IMR-90 (cell line): ENCODE measurements at regions not wholly inside any gene's neighbourhood (a gene's known extent, or its start where the extent isn't known, plus 50 kb on each side); places are given as distances from the start of the nearest gene placed in this dataset.

Experiments
- ATAC-seq: fragments of 200-7000 bp; cut with Tn5 transposase; 2 replicates; pipeline ENCODE4 v1.9.1; 2020; ENCODE audit warnings: low read depth, mild to moderate bottlenecking, moderate library complexity
- BruUV-seq: library from RNA; stranded (reverse); fragments of 400-500 nt; replicated peaks from 2 replicates; lab custom pipeline; 2021; lab: Mats Ljungman, UMichigan
- CTCF ChIA-PET: fragments of 300-600 bp; formaldehyde crosslinking; extraction: SDS; loops from one replicate; lab custom pipeline; 2021; ENCODE audit warnings: antibody characterized with exemption; lab: Yijun Ruan, JAX
- POLR2A ChIA-PET: fragments of 300-600 bp; sonication (Branson Sonifier 250); formaldehyde crosslinking; loops from one replicate; lab custom pipeline; 2022; ENCODE audit warnings: antibody characterized with exemption; ENCODE audit not compliant: unreplicated experiment; lab: Charles Lee
- DNase-seq: peaks from one replicate; pipeline ENCODE4 v3.0.0; 2013
- H2AFZ ChIP-seq: replicated peaks from 2 replicates; pipeline ENCODE3; 2013; ENCODE audit warnings: low read length, mild to moderate bottlenecking; ENCODE audit not compliant: poor library complexity
- H2AK5ac ChIP-seq: 2 replicates; pipeline ENCODE4 v1.6.1; 2013; ENCODE audit warnings: low read depth, low read length, inconsistent platforms
- H2AK9ac ChIP-seq: replicated peaks from 2 replicates; pipeline ENCODE3; 2013; ENCODE audit warnings: mild to moderate bottlenecking, low read depth, low read length, moderate library complexity; ENCODE audit not compliant: poor library complexity
- H2BK120ac ChIP-seq: 2 replicates; pipeline ENCODE4 v1.6.1; 2013; ENCODE audit warnings: low read depth, low read length, inconsistent platforms
- H2BK15ac ChIP-seq: 3 replicates; pipeline ENCODE4 v1.6.1; 2013; ENCODE audit warnings: low read depth, low read length, inconsistent platforms
- H2BK20ac ChIP-seq: 2 replicates; pipeline ENCODE4 v1.6.1; 2013; ENCODE audit warnings: low read depth, mild to moderate bottlenecking, inconsistent platforms, low read length, moderate library complexity
- H2BK5ac ChIP-seq: 2 replicates; pipeline ENCODE4 v1.6.1; 2013; ENCODE audit warnings: mild to moderate bottlenecking, low read depth, low read length, inconsistent platforms; ENCODE audit not compliant: poor library complexity, severe bottlenecking
- H3K14ac ChIP-seq: replicated peaks from 2 replicates; pipeline ENCODE4 v1.6.1; 2013; ENCODE audit warnings: low read depth, low read length, inconsistent platforms
- H3K18ac ChIP-seq: 2 replicates; pipeline ENCODE4 v1.6.1; 2013; ENCODE audit warnings: low read depth, low read length, control low read depth
- H3K23ac ChIP-seq: 2 replicates; pipeline ENCODE4 v1.6.1; 2013; ENCODE audit warnings: low read depth, low read length, inconsistent platforms
- H3K27ac ChIP-seq: 2 replicates; pipeline ENCODE4 v1.5.1; 2013; ENCODE audit warnings: mild to moderate bottlenecking, control low read depth, low read length; ENCODE audit not compliant: insufficient read depth
- H3K27me3 ChIP-seq: 2 replicates; pipeline ENCODE4 v1.6.1; 2013; ENCODE audit warnings: low read length; ENCODE audit not compliant: control insufficient read depth, insufficient read depth
- H3K36me3 ChIP-seq: 2 replicates; pipeline ENCODE4 v1.6.1; 2013; ENCODE audit warnings: low read length, mixed read lengths; ENCODE audit not compliant: control insufficient read depth, insufficient read depth
- H3K4ac ChIP-seq: 2 replicates; pipeline ENCODE4 v1.6.1; 2013; ENCODE audit warnings: low read depth, low read length, inconsistent platforms
- H3K4me1 ChIP-seq: 2 replicates; pipeline ENCODE4 v1.6.1; 2013; ENCODE audit warnings: low read length, mixed read lengths; ENCODE audit not compliant: control insufficient read depth, insufficient read depth
- H3K4me2 ChIP-seq: 2 replicates; pipeline ENCODE4 v1.6.1; 2013; ENCODE audit warnings: low read depth, mild to moderate bottlenecking, control low read depth, low read length, moderate library complexity
- H3K4me3 ChIP-seq: 2 replicates; pipeline ENCODE4 v1.5.1; 2013; ENCODE audit warnings: low read depth, mild to moderate bottlenecking, control low read depth, low read length, moderate library complexity; ENCODE audit not compliant: insufficient read depth
- H3K56ac ChIP-seq: 2 replicates; pipeline ENCODE4 v1.6.1; 2013; ENCODE audit warnings: low read length, inconsistent platforms; ENCODE audit not compliant: insufficient read depth; ENCODE audit errors: extremely low read depth
- H3K79me1 ChIP-seq, 2 experiments: 2 replicates each; pipeline ENCODE4 v1.6.1; 2013; ENCODE audit warnings: low read length in 2 of 2, inconsistent platforms in 1 of 2, low read depth in 1 of 2
- H3K9ac ChIP-seq: 2 replicates; pipeline ENCODE4 v1.6.1; 2013; ENCODE audit warnings: low read depth, low read length, control low read depth
- H3K9me1 ChIP-seq: 2 replicates; pipeline ENCODE4 v1.6.1; 2013; ENCODE audit warnings: low read length, inconsistent platforms; ENCODE audit not compliant: insufficient read depth
- H3K9me3 ChIP-seq: 2 replicates; pipeline ENCODE4 v1.6.1; 2013; ENCODE audit warnings: low read length; ENCODE audit not compliant: control insufficient read depth, insufficient read depth
- H4K20me1 ChIP-seq: 2 replicates; pipeline ENCODE4 v1.6.1; 2013; ENCODE audit warnings: low read length, inconsistent platforms; ENCODE audit not compliant: insufficient read depth
- H4K5ac ChIP-seq: 2 replicates; pipeline ENCODE4 v1.6.1; 2013; ENCODE audit warnings: mild to moderate bottlenecking, low read depth, low read length, control low read depth
- H4K8ac ChIP-seq, 2 experiments: 2 replicates each; pipeline ENCODE4 v1.6.1; 2013; ENCODE audit warnings: low read depth in 2 of 2, low read length in 2 of 2, control low read depth in 1 of 2, inconsistent platforms in 1 of 2
- H4K91ac ChIP-seq: 2 replicates; pipeline ENCODE4 v1.6.1; 2013; ENCODE audit warnings: low read depth, low read length, inconsistent platforms; ENCODE audit not compliant: insufficient read depth
- BHLHE40 ChIP-seq: fragments of 150-350 bp; IDR thresholded peaks from 2 replicates; pipeline ENCODE4 v1.6.1; 2016; ENCODE audit warnings: mild to moderate bottlenecking, low read depth, low read length
- CEBPB ChIP-seq: IDR thresholded peaks from 2 replicates; pipeline ENCODE4 v1.6.1; 2012; ENCODE audit warnings: low read depth, low read length, improper control_type of control experiment
- CHD1 ChIP-seq: IDR thresholded peaks from 2 replicates; pipeline ENCODE4 v1.6.1; 2012; ENCODE audit warnings: low read depth, low read length, improper control_type of control experiment
- FOS ChIP-seq: fragments of 150-350 bp; IDR thresholded peaks from 2 replicates; pipeline ENCODE4 v1.6.1; 2016; ENCODE audit warnings: low read depth, low read length
- NFE2L2 ChIP-seq: fragments of 150-350 bp; IDR thresholded peaks from 2 replicates; pipeline ENCODE4 v1.6.1; 2016; ENCODE audit warnings: low read depth, mild to moderate bottlenecking, low read length
- RAD21 ChIP-seq: IDR thresholded peaks from 2 replicates; pipeline ENCODE4 v1.6.1; 2012; ENCODE audit warnings: low read length, improper control_type of control experiment
- RCOR1 ChIP-seq: IDR thresholded peaks from 2 replicates; pipeline ENCODE4 v1.6.1; 2012; ENCODE audit warnings: mild to moderate bottlenecking, low read length, improper control_type of control experiment; ENCODE audit not compliant: insufficient replicate concordance
- RFX5 ChIP-seq: IDR thresholded peaks from 2 replicates; pipeline ENCODE4 v1.8.0; 2012; ENCODE audit warnings: low read depth, mild to moderate bottlenecking, low read length, moderate library complexity
- SMC3 ChIP-seq: fragments of 150-350 bp; IDR thresholded peaks from 2 replicates; pipeline ENCODE4 v1.6.1; 2016; ENCODE audit warnings: low read depth, mild to moderate bottlenecking, antibody characterized with exemption, low read length, moderate library complexity
- USF2 ChIP-seq: fragments of 150-350 bp; IDR thresholded peaks from 2 replicates; pipeline ENCODE4 v1.6.1; 2017; ENCODE audit warnings: mild to moderate bottlenecking, antibody characterized with exemption, low read length, low read depth
- dilution Hi-C: fragments of 300-500 bp; cut with HindIII; formaldehyde crosslinking; loops from one replicate; pipeline ENCODE4 v1.14.3; 2018; ENCODE audit warnings: low sequenced_read_pairs; ENCODE audit not compliant: unreplicated experiment
- in situ Hi-C: fragments of 300-500 bp; cut with MboI; formaldehyde crosslinking; loops from 3 replicates; pipeline ENCODE4 v1.14.3; 2019; ENCODE audit warnings: low sequenced_read_pairs, inconsistent platforms, mixed read lengths
- intact Hi-C: fragments of 100-400 bp; cut with micrococcal nuclease; formaldehyde crosslinking; loops from 2 replicates; pipeline ENCODE4 v1.10.0; 2022
- TF ChIP-seq, protein P1 (sequence below): conservative IDR thresholded peaks from 2 replicates; pipeline ENCODE4 v1.5.1; 2012; ENCODE audit warnings: mild to moderate bottlenecking, low read depth, low read length, improper control_type of control experiment

GRCh38 chr11:33540946-33541915 lies 159.4 kb downstream of the C11orf91 start (continued):
- TF ChIP-seq USF2 = no peak

- no peak overlapping the region for H4K5ac ChIP-seq
- no peak overlapping the region for H3K9ac ChIP-seq
- no peak overlapping the region for H3K4me2 ChIP-seq
- peaks cover 18% of the 10 kb centered on the region; the same call in 1 of the 2 replicates for H3K9me1 ChIP-seq
- H3K56ac ChIP-seq = no peak overlapping the region
- H4K8ac ChIP-seq = no peak overlapping the region
- no peak overlapping the region for H2BK5ac ChIP-seq
- dilution Hi-C loops (no loop called here), intact Hi-C loops (loop anchor here (5.0 kb wide), 2 partner anchors 178 to 287 kb away; no protein-coding TSS in a partner anchor), in situ Hi-C loops (no loop called here)
- no peaks in the 10 kb centered on the region for H3K9me3 ChIP-seq
- no peak overlapping the region for H3K18ac ChIP-seq
- H2AK9ac ChIP-seq = no peak overlapping the region
- H2AK5ac ChIP-seq = no peak overlapping the region
- ChIA-PET CTCF (no interaction called here), POLR2A (no interaction called here)
- no peak overlapping the region for H3K4ac ChIP-seq
- H2BK15ac ChIP-seq = no peak overlapping the region
- no peak overlapping the region for H3K27ac ChIP-seq
- H4K20me1 ChIP-seq = no peaks in the 10 kb centered on the region
- no peaks in the 10 kb centered on the region for H3K27me3 ChIP-seq
- no peak overlapping the region for H2BK20ac ChIP-seq
- ATAC-seq (no peak), DNase-seq (no peak)
- BruUV-seq = no TSS peak
- no peak overlapping the region for H2AFZ ChIP-seq
- no peak overlapping the region for H3K23ac ChIP-seq
- H4K91ac ChIP-seq = no peak overlapping the region
- H3K4me3 ChIP-seq = no peak overlapping the region
- peaks cover 0 to 12% of the 10 kb centered on the region in 2 experiments; a peak in 2 of 4 replicates for H3K79me1 ChIP-seq
- no peak overlapping the region for H3K14ac ChIP-seq
- no peak overlapping the region for H2BK120ac ChIP-seq
- no peaks in the 10 kb centered on the region; the same call in 1 of the 2 replicates for H3K4me1 ChIP-seq
- H3K36me3 ChIP-seq = no peaks in the 10 kb centered on the region
- TF ChIP-seq BHLHE40 (no peak), USF2 (no peak), NFE2L2 (no peak), CEBPB (no peak), RFX5 (no peak), CHD1 (no peak), SMC3 (no peak), RCOR1 (no peak), FOS (no peak), RAD21 (no peak)
- TF ChIP-seq, protein P1, sequence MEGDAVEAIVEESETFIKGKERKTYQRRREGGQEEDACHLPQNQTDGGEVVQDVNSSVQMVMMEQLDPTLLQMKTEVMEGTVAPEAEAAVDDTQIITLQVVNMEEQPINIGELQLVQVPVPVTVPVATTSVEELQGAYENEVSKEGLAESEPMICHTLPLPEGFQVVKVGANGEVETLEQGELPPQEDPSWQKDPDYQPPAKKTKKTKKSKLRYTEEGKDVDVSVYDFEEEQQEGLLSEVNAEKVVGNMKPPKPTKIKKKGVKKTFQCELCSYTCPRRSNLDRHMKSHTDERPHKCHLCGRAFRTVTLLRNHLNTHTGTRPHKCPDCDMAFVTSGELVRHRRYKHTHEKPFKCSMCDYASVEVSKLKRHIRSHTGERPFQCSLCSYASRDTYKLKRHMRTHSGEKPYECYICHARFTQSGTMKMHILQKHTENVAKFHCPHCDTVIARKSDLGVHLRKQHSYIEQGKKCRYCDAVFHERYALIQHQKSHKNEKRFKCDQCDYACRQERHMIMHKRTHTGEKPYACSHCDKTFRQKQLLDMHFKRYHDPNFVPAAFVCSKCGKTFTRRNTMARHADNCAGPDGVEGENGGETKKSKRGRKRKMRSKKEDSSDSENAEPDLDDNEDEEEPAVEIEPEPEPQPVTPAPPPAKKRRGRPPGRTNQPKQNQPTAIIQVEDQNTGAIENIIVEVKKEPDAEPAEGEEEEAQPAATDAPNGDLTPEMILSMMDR = no peak
These were observed 160.2 kb downstream of the C11orf91 start for GRCh38 chr11:33540427-33540826.
